Stomach (tissue), 8 donors: ENCODE measurements at regions not wholly inside any gene's neighbourhood (a gene's known extent, or its start where the extent isn't known, plus 50 kb on each side); places are given as distances from the start of the nearest gene placed in this dataset.

ENCODE experiments used
- DNase-seq, 2 donors: peaks; one replicate each; pipeline versions ENCODE4 v3.0.0 to v3.0.0-alpha.2; 2013 to 2019
- H3K27ac ChIP-seq, 5 donors: fragments of 200-600 bp in 4 of 5; sonication (generic) in 4 of 5; one replicate each; pipeline ENCODE4 v1.5.1; 2013 to 2019; ENCODE audit warnings: mild to moderate bottlenecking in 1 of 5, moderate library complexity in 1 of 5
- H3K27me3 ChIP-seq, 3 donors: fragments of 200-600 bp; sonication (generic); one replicate each; pipeline ENCODE4 v1.5.1; 2017 to 2019; ENCODE audit warnings: mixed run types in 1 of 3
- H3K36me3 ChIP-seq, 4 donors: fragments of 200-600 bp; sonication (generic); 1 replicate in 3 of 4; 2 replicates in 1 of 4; pipeline ENCODE4 v1.5.1; 2016 to 2019
- H3K4me1 ChIP-seq, 4 donors: fragments of 200-600 bp; sonication (generic); one replicate each; pipeline ENCODE4 v1.5.1; 2016 to 2019
- H3K4me3 ChIP-seq, 4 donors: fragments of 200-600 bp; sonication (generic) in 3 of 4; one replicate each; pipeline ENCODE4 v1.5.1; 2016 to 2019; ENCODE audit warnings: mild to moderate bottlenecking in 1 of 4
- H3K9me3 ChIP-seq, 4 donors: fragments of 200-600 bp; sonication (generic); one replicate each; pipeline ENCODE4 v1.5.1; 2016 to 2019
- CTCF ChIP-seq, 7 experiments: fragments of 450-650 bp in 4 of 7; fragments of 200-600 bp in 3 of 7; sonication (generic) in 3 of 7; IDR thresholded peaks; one replicate each; pipeline ENCODE4 v1.5.1; 2016 to 2019; ENCODE audit warnings: antibody characterized with exemption in 7 of 7, control low read depth in 2 of 7, mild to moderate bottlenecking in 1 of 7
- EP300 ChIP-seq: sonication (generic); formaldehyde crosslinking; IDR thresholded peaks from one replicate; pipeline ENCODE4 v1.6.1; 2017; ENCODE audit warnings: antibody characterized with exemption
- POLR2A ChIP-seq, 4 donors: fragments of 450-650 bp; IDR thresholded peaks; one replicate each; pipeline ENCODE4 v1.6.1; 2016; ENCODE audit warnings: antibody characterized with exemption in 4 of 4, control low read depth in 2 of 4, mild to moderate bottlenecking in 1 of 4, moderate library complexity in 1 of 4
- POLR2AphosphoS5 ChIP-seq, 3 donors: sonication (generic); formaldehyde crosslinking; IDR thresholded peaks; one replicate each; pipeline ENCODE4 v1.6.1; 2016; ENCODE audit warnings: antibody characterized with exemption in 3 of 3
- WGBS, 5 donors: extraction: QIAGEN DNeasy Blood & Tissue Kit in 3 of 5; methylation state at CpG; one replicate each; pipeline versions ENCODE4 v1.1.5 to v1.1.7; 2013 to 2018; 5-methylcytosine and 5-hydroxymethylcytosine counted together
- intact Hi-C: fragments of 100-400 bp; cut with DNase I; formaldehyde crosslinking; loops from one replicate; pipeline ENCODE4 v1.15.1; 2023; ENCODE audit warnings: low total_unique reads
- donor health status: healthy with polysubstance abuse.
- donor health status: Bipolar disorder and iron deficiency.
- donor health status: healthy.

GRCh38 chr13:75153386-75153785, 328.6 kb downstream of the TBC1D4 start:
- H3K36me3 ChIP-seq, result no peaks in the 10 kb centered on the region
- no peaks in the 10 kb centered on the region for H3K4me1 ChIP-seq
- peaks cover 0 to 4% (median 1%) of the 10 kb centered on the region in 4 donors for H3K9me3 ChIP-seq
- H3K27ac ChIP-seq, result no peak overlapping the region
- no peak overlapping the region for H3K4me3 ChIP-seq
- H3K27me3 ChIP-seq, result no peaks in the 10 kb centered on the region
- TF ChIP-seq CTCF (IDR thresholded peaks at IDR 0.05) (no peak), EP300 (no peak), POLR2AphosphoS5 (IDR thresholded peaks at IDR 0.05) (no peak), POLR2A (IDR thresholded peaks at IDR 0.05) (no peak)
- intact Hi-C loops, result no loop called here
- DNase-seq, result no peak
- WGBS, 5 donors, result 56 to 73% (median 64%) methylated on average over 4 of the region's 4 CpGs

GRCh38 chr13:75151081-75151643, 330.8 kb downstream of the TBC1D4 start:
- intact Hi-C loops, result no loop called here
- TF ChIP-seq POLR2A (IDR thresholded peaks at IDR 0.05) (no peak), CTCF (IDR thresholded peaks at IDR 0.05) (no peak), EP300 (no peak), POLR2AphosphoS5 (IDR thresholded peaks at IDR 0.05) (no peak)
- Histone ChIP-seq H3K27me3 (no peaks in the 10 kb centered on the region), H3K36me3 (no peaks in the 10 kb centered on the region), H3K4me3 (no peak overlapping the region), H3K4me1 (no peaks in the 10 kb centered on the region), H3K27ac (no peak overlapping the region), H3K9me3 (no peaks in the 10 kb centered on the region)
- WGBS, 5 donors, result 52 to 60% (median 56%) methylated on average over 3 of the region's 3 CpGs
- DNase-seq, result peak in 1 of 2 donors; percentile 11

- TF ChIP-seq POLR2AphosphoS5 (IDR thresholded peaks at IDR 0.05), result no peak
- TF ChIP-seq EP300, result no peak
- TF ChIP-seq POLR2A (IDR thresholded peaks at IDR 0.05), result no peak
- no peak for TF ChIP-seq CTCF (IDR thresholded peaks at IDR 0.05)
- no peak overlapping the region for H3K4me3 ChIP-seq
- H3K4me1 ChIP-seq, result no peaks in the 10 kb centered on the region
- H3K36me3 ChIP-seq, result no peaks in the 10 kb centered on the region
- no peak for DNase-seq
- H3K27ac ChIP-seq, result no peak overlapping the region
- no peaks in the 10 kb centered on the region for H3K27me3 ChIP-seq
- intact Hi-C loops, result no loop called here
- H3K9me3 ChIP-seq, result no peaks in the 10 kb centered on the region
These were observed 332.2 kb downstream of the TBC1D4 start for GRCh38 chr13:75149776-75150175.

GRCh38 chr13:75147946-75148345, 334.0 kb downstream of the TBC1D4 start:
- Histone ChIP-seq H3K4me1 (no peaks in the 10 kb centered on the region), H3K4me3 (no peak overlapping the region), H3K27ac (no peak overlapping the region), H3K27me3 (no peaks in the 10 kb centered on the region), H3K9me3 (no peaks in the 10 kb centered on the region), H3K36me3 (no peaks in the 10 kb centered on the region)
- intact Hi-C loops, result no loop called here
- no peak for DNase-seq
- no peak for TF ChIP-seq EP300
- no peak for TF ChIP-seq CTCF (IDR thresholded peaks at IDR 0.05)
- no peak for TF ChIP-seq POLR2AphosphoS5 (IDR thresholded peaks at IDR 0.05)
- no peak for TF ChIP-seq POLR2A (IDR thresholded peaks at IDR 0.05)
- WGBS, 5 donors, result 64 to 84% (median 75%) methylated on average over 5 of the region's 5 CpGs
